AG04449 (cell line): ENCODE measurements at regions not wholly inside any gene's neighbourhood (a gene's known extent, or its start where the extent isn't known, plus 50 kb on each side); places are given as distances from the start of the nearest gene placed in this dataset.
A peak's percentile ranks its signal among the peaks of the same experiment; 100 is the strongest.

ENCODE experiments used
- CTCF ChIA-PET: fragments of 350-600 bp; formaldehyde crosslinking; extraction: SDS; loops from one replicate; lab custom pipeline; 2021; ENCODE audit warnings: antibody characterized with exemption; lab: Yijun Ruan, JAX
- POLR2A ChIA-PET: fragments of 400-600, 350-600 bp; formaldehyde crosslinking; extraction: SDS; loops from one replicate; lab custom pipeline; 2020; ENCODE audit warnings: antibody characterized with exemption, inconsistent platforms; lab: Yijun Ruan, JAX
- DNase-seq: peaks from one replicate; pipeline ENCODE4 v3.0.0-alpha.2; 2010; ENCODE audit warnings: low read depth, low spot score
- H3K4me3 ChIP-seq: 2 replicates; pipeline ENCODE4 v1.5.1; 2011; ENCODE audit warnings: low read depth, mild to moderate bottlenecking, control low read depth, low read length
- CTCF ChIP-seq: IDR thresholded peaks from one replicate; pipeline ENCODE4 v1.5.1; 2011; ENCODE audit warnings: mild to moderate bottlenecking, moderate library complexity, low read length, control low read depth, inconsistent platforms; ENCODE audit not compliant: insufficient read depth; ENCODE audit errors: missing control alignments

GRCh38 chr4:123218981-123219380 is 177.6 kb upstream of the SPRY1 start:
- CTCF ChIA-PET: no interaction called here
- POLR2A ChIA-PET: no interaction called here

GRCh38 chr4:123229286-123229685 is 167.3 kb upstream of the SPRY1 start:
- TF ChIP-seq CTCF: no peak

More at GRCh38 chr4:123218981-123219380, 177.6 kb upstream of the SPRY1 start:
- H3K4me3 ChIP-seq: no peak overlapping the region
- TF ChIP-seq CTCF: no peak
- no peak for DNase-seq

GRCh38 chr4:123230061-123230460 is 166.5 kb upstream of the SPRY1 start:
- no peak for DNase-seq
- H3K4me3 ChIP-seq: no peak overlapping the region
- ChIA-PET CTCF (no interaction called here), POLR2A (no interaction called here)
- no peak for TF ChIP-seq CTCF

More at GRCh38 chr4:123229286-123229685, 167.3 kb upstream of the SPRY1 start:
- no peak for DNase-seq
- CTCF ChIA-PET: no interaction called here
- H3K4me3 ChIP-seq: no peak overlapping the region
- POLR2A ChIA-PET: no interaction called here

GRCh38 chr4:123232439-123232838 is 164.2 kb upstream of the SPRY1 start:
- DNase-seq: peak; percentile 23
- CTCF ChIA-PET: no interaction called here
- no peak overlapping the region for H3K4me3 ChIP-seq
- POLR2A ChIA-PET: no interaction called here
- no peak for TF ChIP-seq CTCF

GRCh38 chr4:123233136-123233768 is 163.3 kb upstream of the SPRY1 start:
- ChIA-PET CTCF (no interaction called here), POLR2A (no interaction called here)
- no peak for DNase-seq

GRCh38 chr4:123234955-123235354 is 161.6 kb upstream of the SPRY1 start:
- H3K4me3 ChIP-seq: no peak overlapping the region
- TF ChIP-seq CTCF: no peak
- CTCF ChIA-PET: no interaction called here
- POLR2A ChIA-PET: no interaction called here
- no peak for DNase-seq

More at GRCh38 chr4:123233136-123233768, 163.3 kb upstream of the SPRY1 start:
- H3K4me3 ChIP-seq: no peak overlapping the region
- no peak for TF ChIP-seq CTCF
